ENCODE measurements at regions not wholly inside any gene's neighbourhood (a gene's known extent, or its start where the extent isn't known, plus 50 kb on each side); places are given as distances from the start of the nearest gene placed in this dataset.

DNA sequence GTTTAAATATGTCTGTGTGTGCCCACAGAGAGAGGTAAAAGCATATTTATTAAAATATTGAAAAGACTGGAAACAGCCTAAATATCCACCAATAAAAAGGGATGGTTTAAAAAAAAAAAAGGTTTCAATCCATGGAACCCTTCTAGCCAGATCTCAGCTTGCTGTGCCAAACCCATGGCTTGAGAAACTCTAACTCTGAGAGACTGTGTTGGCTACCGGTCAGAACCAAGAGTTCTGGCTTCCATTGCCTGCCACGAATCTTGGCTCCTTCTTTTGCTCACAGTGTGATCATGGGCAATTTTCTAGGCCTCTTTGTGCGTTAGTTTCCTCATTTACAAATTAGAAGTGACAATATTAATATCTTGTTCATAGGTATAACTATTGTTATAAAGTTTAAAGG, 201.3 kb upstream of the IRX3 start:
- Histone ChIP-seq H3K27ac (ENCODE audit: low read depth in 1 of 2, low read length in 2 of 2) (no peak overlapping the region), H3K9me3 (ENCODE audit: control insufficient read depth in 1 of 2, insufficient read depth in 1 of 2, low read length in 2 of 2) (no peaks in the 10 kb centered on the region), H3K36me3 (ENCODE audit: insufficient read depth, low read length) (no peaks in the 10 kb centered on the region), H3K4me1 (ENCODE audit: insufficient read depth, low read length) (no peaks in the 10 kb centered on the region), H3K27me3 (ENCODE audit: control insufficient read depth in 1 of 2, insufficient read depth in 2 of 2, low read length in 2 of 2) (no peaks in the 10 kb centered on the region), H3K4me3 (ENCODE audit: low read length) (no peak overlapping the region)
- DNase-seq (no peak), ATAC-seq (ENCODE audit: poor library complexity) (no peak)
- intact Hi-C loops (cut with DNase I, micrococcal nuclease): no loop called here
- Mint-ChIP-seq H3K4me1 (ENCODE audit: low read depth) (no peaks in the 10 kb centered on the region), H3K36me3 (ENCODE audit: low read depth) (no peaks in the 10 kb centered on the region), H3K27me3 (peaks cover 13% of the 10 kb centered on the region), H3K4me3 (no peak overlapping the region), H3K9me3 (no peaks in the 10 kb centered on the region), H3K27ac (no peak overlapping the region)
- CTCF ChIA-PET: no interaction called here
- POLR2A ChIA-PET: no interaction called here
- TF ChIP-seq, protein P1, sequence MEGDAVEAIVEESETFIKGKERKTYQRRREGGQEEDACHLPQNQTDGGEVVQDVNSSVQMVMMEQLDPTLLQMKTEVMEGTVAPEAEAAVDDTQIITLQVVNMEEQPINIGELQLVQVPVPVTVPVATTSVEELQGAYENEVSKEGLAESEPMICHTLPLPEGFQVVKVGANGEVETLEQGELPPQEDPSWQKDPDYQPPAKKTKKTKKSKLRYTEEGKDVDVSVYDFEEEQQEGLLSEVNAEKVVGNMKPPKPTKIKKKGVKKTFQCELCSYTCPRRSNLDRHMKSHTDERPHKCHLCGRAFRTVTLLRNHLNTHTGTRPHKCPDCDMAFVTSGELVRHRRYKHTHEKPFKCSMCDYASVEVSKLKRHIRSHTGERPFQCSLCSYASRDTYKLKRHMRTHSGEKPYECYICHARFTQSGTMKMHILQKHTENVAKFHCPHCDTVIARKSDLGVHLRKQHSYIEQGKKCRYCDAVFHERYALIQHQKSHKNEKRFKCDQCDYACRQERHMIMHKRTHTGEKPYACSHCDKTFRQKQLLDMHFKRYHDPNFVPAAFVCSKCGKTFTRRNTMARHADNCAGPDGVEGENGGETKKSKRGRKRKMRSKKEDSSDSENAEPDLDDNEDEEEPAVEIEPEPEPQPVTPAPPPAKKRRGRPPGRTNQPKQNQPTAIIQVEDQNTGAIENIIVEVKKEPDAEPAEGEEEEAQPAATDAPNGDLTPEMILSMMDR (IDR thresholded peaks at IDR 0.05): no peak

DNA sequence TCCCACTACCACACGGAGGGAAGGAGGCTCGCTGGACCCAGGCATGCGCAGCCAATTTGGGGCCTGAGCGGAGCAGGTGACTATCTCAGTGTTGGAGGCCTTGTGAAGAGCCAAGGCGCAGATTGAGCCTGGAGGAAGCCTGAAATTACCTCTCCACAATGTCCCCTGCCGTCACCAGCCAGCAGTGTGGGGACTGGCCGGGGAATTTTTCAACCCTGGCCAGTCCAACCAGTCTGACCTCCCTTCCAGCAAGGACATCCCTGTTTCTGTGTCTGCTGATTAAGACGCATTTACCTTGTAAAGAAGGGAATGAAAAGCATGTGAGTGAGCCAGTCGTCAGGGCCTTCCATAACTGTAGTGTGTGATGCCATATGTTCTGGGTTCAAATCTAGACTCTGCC, 198.1 kb upstream of the IRX3 start:
- Histone ChIP-seq H3K27ac (ENCODE audit: low read depth in 1 of 2, low read length in 2 of 2) (no peak overlapping the region), H3K27me3 (ENCODE audit: control insufficient read depth in 1 of 2, insufficient read depth in 2 of 2, low read length in 2 of 2) (no peaks in the 10 kb centered on the region), H3K36me3 (ENCODE audit: insufficient read depth, low read length) (no peaks in the 10 kb centered on the region), H3K4me3 (ENCODE audit: low read length) (no peak overlapping the region), H3K4me1 (ENCODE audit: insufficient read depth, low read length) (no peaks in the 10 kb centered on the region), H3K9me3 (ENCODE audit: control insufficient read depth in 1 of 2, insufficient read depth in 1 of 2, low read length in 2 of 2) (peaks cover 0 to 5% of the 10 kb centered on the region in 2 experiments)
- Mint-ChIP-seq H3K4me1 (ENCODE audit: low read depth) (no peaks in the 10 kb centered on the region), H3K27me3 (peaks cover 13% of the 10 kb centered on the region), H3K9me3 (no peaks in the 10 kb centered on the region), H3K27ac (no peak overlapping the region), H3K36me3 (ENCODE audit: low read depth) (no peaks in the 10 kb centered on the region), H3K4me3 (no peak overlapping the region)
- TF ChIP-seq, protein P1 (IDR thresholded peaks at IDR 0.05): no peak
- ChIA-PET POLR2A (no interaction called here), CTCF (no interaction called here)
- ATAC-seq (ENCODE audit: poor library complexity) (no peak), DNase-seq (no peak)
- intact Hi-C loops (cut with DNase I, micrococcal nuclease): no loop called here

DNA sequence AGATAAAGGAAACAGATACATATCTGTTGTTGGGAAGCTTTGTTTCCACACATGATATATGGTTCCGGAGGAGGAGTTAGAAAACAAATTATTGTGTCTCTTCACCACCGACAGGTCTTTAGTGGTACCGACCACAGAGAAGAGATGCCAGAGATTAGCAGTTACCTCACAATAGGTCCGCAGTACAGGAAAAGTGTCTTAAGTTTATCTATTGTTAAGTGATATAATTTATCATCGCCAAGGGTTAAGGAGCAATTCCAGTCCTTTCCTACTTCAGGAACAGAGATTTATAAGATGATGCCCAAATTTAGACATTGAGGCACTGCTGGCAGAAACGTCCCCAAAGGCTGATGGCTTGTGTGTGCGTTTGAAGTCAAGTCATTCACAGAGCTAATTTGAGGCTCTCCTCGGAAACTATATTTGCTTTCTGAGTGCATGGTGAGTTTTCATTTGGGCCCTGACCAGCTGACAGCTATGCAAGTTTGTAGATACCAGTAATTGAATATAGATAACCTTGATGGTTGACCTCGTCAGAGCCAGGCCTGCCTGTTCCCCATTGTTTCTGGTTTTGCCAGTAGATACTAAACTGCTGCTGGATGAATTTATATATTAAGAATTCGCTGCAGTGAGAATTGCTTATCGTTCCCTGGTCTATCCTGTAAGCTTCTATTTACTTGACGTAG, 196.4 kb upstream of the IRX3 start:
- intact Hi-C loops (cut with DNase I, micrococcal nuclease): no loop called here
- Histone ChIP-seq H3K36me3 (ENCODE audit: insufficient read depth, low read length) (no peaks in the 10 kb centered on the region), H3K4me3 (ENCODE audit: low read length) (no peak overlapping the region), H3K4me1 (ENCODE audit: insufficient read depth, low read length) (no peaks in the 10 kb centered on the region), H3K27me3 (ENCODE audit: control insufficient read depth in 1 of 2, insufficient read depth in 2 of 2, low read length in 2 of 2) (no peaks in the 10 kb centered on the region), H3K27ac (ENCODE audit: low read depth in 1 of 2, low read length in 2 of 2) (no peak overlapping the region), H3K9me3 (ENCODE audit: control insufficient read depth in 1 of 2, insufficient read depth in 1 of 2, low read length in 2 of 2) (peaks cover 0 to 5% of the 10 kb centered on the region in 2 experiments)
- no peak for DNase-seq
- H3K36me3 Mint-ChIP-seq (ENCODE audit: low read depth): no peaks in the 10 kb centered on the region
- ChIA-PET CTCF (no interaction called here), POLR2A (no interaction called here)
- no peaks in the 10 kb centered on the region for H3K4me1 Mint-ChIP-seq (ENCODE audit: low read depth)
- peaks cover 13% of the 10 kb centered on the region for H3K27me3 Mint-ChIP-seq
- TF ChIP-seq, protein P1 (IDR thresholded peaks at IDR 0.05): no peak
- no peaks in the 10 kb centered on the region for H3K9me3 Mint-ChIP-seq
- no peak overlapping the region for H3K27ac Mint-ChIP-seq
- no peak overlapping the region for H3K4me3 Mint-ChIP-seq
- no peak for ATAC-seq (ENCODE audit: poor library complexity)

Data from CD4-positive, alpha-beta T cell (primary cell).